Glomerular endothelial cell (primary cell): ENCODE measurements at regions not wholly inside any gene's neighbourhood (a gene's known extent, or its start where the extent isn't known, plus 50 kb on each side); places are given as distances from the start of the nearest gene placed in this dataset.
"Not testable (repeated sequence)": the region's sequence is repeated elsewhere in the genome, so short reads cannot be mapped to it uniquely, and the experiment has no call there.

Experiments
- DNase-seq: peaks from one replicate; pipeline ENCODE4 v3.0.0-alpha.2; 2011; ENCODE audit warnings: low read depth, low spot score; ENCODE audit errors: extremely low read depth

DNA sequence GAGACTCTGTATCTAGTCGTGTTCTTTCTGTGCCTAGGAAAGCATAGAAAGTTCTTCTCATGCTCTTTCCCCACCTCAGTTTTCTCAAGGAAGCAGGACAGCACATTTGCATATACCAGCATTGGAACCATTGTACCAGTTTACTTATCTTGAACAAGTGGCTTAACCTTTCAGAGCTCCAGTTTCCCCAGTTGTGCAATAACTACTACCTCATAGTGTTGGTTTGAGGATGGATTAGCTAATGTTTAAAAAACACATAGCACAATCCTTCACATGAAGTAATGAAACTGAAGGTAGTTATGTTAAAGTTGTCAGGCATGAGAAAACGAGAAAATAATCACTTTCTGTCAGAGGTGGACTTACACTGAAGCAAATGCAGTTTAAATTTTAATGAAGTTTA lies 92.2 kb upstream of the H2AZ1 start:
- DNase-seq = no peak

- DNase-seq = no peak
Observed at GRCh38 chr4:100041646-100042045, 91.6 kb upstream of the H2AZ1 start.

GRCh38 chr4:100034023-100034664 lies 84.1 kb upstream of the H2AZ1 start:
- DNase-seq = no peak

DNA sequence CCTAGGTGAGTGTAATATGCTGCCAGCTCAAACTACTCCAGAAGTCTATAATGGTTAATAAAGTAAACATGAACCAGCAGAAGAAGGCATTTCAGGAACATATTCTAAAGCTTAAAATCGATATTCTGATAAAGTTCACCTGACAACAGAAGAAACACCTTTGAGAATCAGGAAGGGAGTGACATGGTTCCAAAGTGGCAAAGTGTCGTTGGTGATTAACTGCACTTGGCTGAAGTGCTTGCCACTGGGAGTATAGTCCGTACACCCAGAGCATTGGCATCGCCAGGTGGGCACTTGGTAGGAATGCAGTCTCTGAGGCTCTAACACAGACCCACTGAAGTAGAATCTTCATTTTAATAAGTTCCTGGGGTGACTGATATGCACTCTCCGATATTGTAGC lies 76.0 kb upstream of the H2AZ1 start:
- DNase-seq = no peak

GRCh38 chr4:100023800-100024199 lies 73.7 kb upstream of the H2AZ1 start:
- no peak for DNase-seq

GRCh38 chr4:100022792-100023222 lies 72.7 kb upstream of the H2AZ1 start:
- no peak for DNase-seq

GRCh38 chr4:100019821-100020220 lies 69.7 kb upstream of the H2AZ1 start:
- DNase-seq = no peak

- no peak for DNase-seq
Observed at GRCh38 chr4:100017637-100018310, 67.7 kb upstream of the H2AZ1 start.

DNA sequence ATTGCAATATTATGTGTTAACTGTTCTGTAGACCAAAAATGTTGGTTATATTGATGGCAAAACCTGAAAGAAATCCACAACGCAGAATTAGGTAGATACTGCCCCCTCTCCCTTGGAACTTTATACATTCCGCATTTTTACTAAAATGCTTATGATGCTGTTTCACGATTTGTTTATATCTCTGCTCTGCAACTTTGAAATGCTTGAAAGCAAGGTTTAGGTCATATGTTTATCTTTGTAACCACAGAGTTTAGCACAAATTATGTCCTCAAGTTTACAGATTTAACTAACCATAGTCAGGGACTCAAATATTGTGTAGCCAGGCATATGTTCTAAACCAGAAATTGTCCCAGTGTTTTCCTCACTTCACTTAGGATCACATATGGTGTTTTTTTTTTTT lies 66.1 kb upstream of the H2AZ1 start:
- DNase-seq = no peak

DNA sequence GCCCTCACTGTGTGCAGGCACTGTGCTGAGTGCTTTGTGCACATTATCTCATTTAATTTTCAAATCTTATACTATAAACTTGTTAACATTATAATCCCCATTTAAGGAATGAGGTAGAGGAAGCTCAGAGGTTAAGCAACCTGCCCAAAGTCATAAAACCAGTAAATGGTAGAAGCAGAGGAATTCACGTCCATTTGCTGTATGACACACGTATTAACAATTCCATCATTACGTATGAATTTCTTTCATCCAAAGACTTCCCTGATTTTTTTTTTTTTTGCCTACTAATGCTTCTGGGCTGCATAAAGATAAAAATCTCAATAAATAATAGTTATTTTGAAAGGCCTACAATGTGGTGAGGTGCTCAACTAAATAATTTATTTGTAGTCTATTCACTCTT lies 64.5 kb upstream of the H2AZ1 start:
- DNase-seq = no peak

GRCh38 chr4:100009490-100009889 lies 59.4 kb upstream of the H2AZ1 start:
- DNase-seq = no peak

DNA sequence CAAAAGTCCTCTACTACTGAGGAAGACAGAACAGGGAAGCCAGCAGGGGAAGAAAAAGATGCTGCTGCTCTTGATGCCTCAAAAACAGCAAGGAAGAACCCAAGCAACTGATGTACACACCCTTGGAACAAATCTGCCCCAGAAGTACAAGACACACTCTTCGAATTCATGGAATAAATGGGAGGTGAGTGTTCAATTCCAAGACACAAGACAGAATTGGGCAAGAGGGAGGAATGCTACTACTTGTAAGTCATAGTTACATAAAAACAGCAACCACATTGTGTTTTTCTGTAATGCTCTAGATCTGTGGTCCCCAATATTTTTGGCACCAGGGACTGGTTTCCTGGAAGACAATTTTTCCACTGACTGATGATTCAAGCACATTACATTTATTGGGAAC lies 58.0 kb upstream of the H2AZ1 start:
- DNase-seq = no peak

DNA sequence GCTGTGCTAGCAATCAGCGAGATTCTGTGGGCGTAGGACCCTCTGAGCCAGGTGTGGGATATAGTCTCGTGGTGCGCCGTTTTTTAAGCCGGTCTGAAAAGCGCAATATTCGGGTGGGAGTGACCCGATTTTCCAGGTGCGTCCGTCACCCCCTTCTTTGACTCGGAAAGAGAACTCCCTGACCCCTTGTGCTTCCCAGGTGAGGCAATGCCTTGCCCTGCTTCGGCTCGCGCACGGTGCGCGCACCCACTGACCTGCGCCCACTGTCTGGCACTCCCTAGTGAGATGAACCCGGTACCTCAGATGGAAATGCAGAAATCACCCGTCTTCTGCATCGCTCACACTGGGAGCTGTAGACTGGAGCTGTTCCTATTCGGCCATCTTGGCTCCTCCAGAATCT lies 56.1 kb upstream of the H2AZ1 start:
- not testable (repeated sequence) for DNase-seq
